Memory B cell (primary cell): ENCODE measurements at regions not wholly inside any gene's neighbourhood (a gene's known extent, or its start where the extent isn't known, plus 50 kb on each side); places are given as distances from the start of the nearest gene placed in this dataset.
A peak's percentile ranks its signal among the peaks of the same experiment; 100 is the strongest.

Source experiments
- ATAC-seq: fragments of 150-1000 bp; cut with Tn5 transposase; 2 replicates; pipeline ENCODE4 v1.10.0; 2021; ENCODE audit warnings: low read depth, mild to moderate bottlenecking, moderate library complexity
- DNase-seq, 2 donors: peaks; one replicate each; pipeline ENCODE4 v3.0.0; 2022; ENCODE audit warnings: low spot score in 2 of 2
- H3K27ac Mint-ChIP-seq: one replicate; pipeline ENCODE4 v1.8.0; 2022; ENCODE audit warnings: mild to moderate bottlenecking, moderate library complexity, mixed read lengths
- H3K27me3 Mint-ChIP-seq: one replicate; pipeline ENCODE4 v1.8.0; 2022; ENCODE audit warnings: mixed read lengths
- H3K36me3 Mint-ChIP-seq: one replicate; pipeline ENCODE4 v1.8.0; 2022; ENCODE audit warnings: mild to moderate bottlenecking, mixed read lengths
- H3K4me1 Mint-ChIP-seq: one replicate; pipeline ENCODE4 v1.8.0; 2022; ENCODE audit warnings: mixed read lengths
- H3K4me3 Mint-ChIP-seq: one replicate; pipeline ENCODE4 v1.8.0; 2022; ENCODE audit warnings: mild to moderate bottlenecking, moderate library complexity, mixed read lengths
- H3K9me3 Mint-ChIP-seq: one replicate; pipeline ENCODE4 v1.8.0; 2022; ENCODE audit warnings: mixed read lengths

GRCh38 chr4:171602638-171603355, 210.4 kb upstream of the GALNTL6 start:
- no peak for DNase-seq
- Mint-ChIP-seq H3K27me3 (peaks cover 2% of the 10 kb centered on the region), H3K4me1 (no peaks in the 10 kb centered on the region), H3K36me3 (no peaks in the 10 kb centered on the region), H3K4me3 (no peak overlapping the region), H3K9me3 (no peaks in the 10 kb centered on the region), H3K27ac (no peak overlapping the region)
- ATAC-seq: no peak

- H3K9me3 Mint-ChIP-seq: no peaks in the 10 kb centered on the region
- H3K36me3 Mint-ChIP-seq: no peaks in the 10 kb centered on the region
- no peaks in the 10 kb centered on the region for H3K4me1 Mint-ChIP-seq
- DNase-seq (no peak), ATAC-seq (no peak)
- peaks cover 2% of the 10 kb centered on the region for H3K27me3 Mint-ChIP-seq
- H3K4me3 Mint-ChIP-seq: no peak overlapping the region
- H3K27ac Mint-ChIP-seq: no peak overlapping the region
Measured at GRCh38 chr4:171601091-171601490, 212.1 kb upstream of the GALNTL6 start.

- no peak overlapping the region for H3K4me3 Mint-ChIP-seq
- DNase-seq (no peak), ATAC-seq (no peak)
- peaks cover 2% of the 10 kb centered on the region for H3K27me3 Mint-ChIP-seq
- H3K27ac Mint-ChIP-seq: no peak overlapping the region
- no peaks in the 10 kb centered on the region for H3K36me3 Mint-ChIP-seq
- no peaks in the 10 kb centered on the region for H3K9me3 Mint-ChIP-seq
- no peaks in the 10 kb centered on the region for H3K4me1 Mint-ChIP-seq
Measured at GRCh38 chr4:171599628-171600027, 213.6 kb upstream of the GALNTL6 start.

GRCh38 chr4:171594293-171594692, 218.9 kb upstream of the GALNTL6 start:
- ATAC-seq (no peak), DNase-seq (no peak)
- no peak overlapping the region for H3K27ac Mint-ChIP-seq
- H3K4me1 Mint-ChIP-seq: no peaks in the 10 kb centered on the region
- H3K27me3 Mint-ChIP-seq: no peaks in the 10 kb centered on the region
- no peak overlapping the region for H3K4me3 Mint-ChIP-seq
- no peaks in the 10 kb centered on the region for H3K36me3 Mint-ChIP-seq
- H3K9me3 Mint-ChIP-seq: no peaks in the 10 kb centered on the region

- no peaks in the 10 kb centered on the region for H3K36me3 Mint-ChIP-seq
- H3K27me3 Mint-ChIP-seq: no peaks in the 10 kb centered on the region
- H3K4me1 Mint-ChIP-seq: no peaks in the 10 kb centered on the region
- H3K9me3 Mint-ChIP-seq: no peaks in the 10 kb centered on the region
- H3K4me3 Mint-ChIP-seq: no peak overlapping the region
- ATAC-seq (no peak), DNase-seq (no peak)
- no peak overlapping the region for H3K27ac Mint-ChIP-seq
Measured at GRCh38 chr4:171590716-171591115, 222.5 kb upstream of the GALNTL6 start.

- DNase-seq: no peak
- no peak overlapping the region for H3K4me3 Mint-ChIP-seq
- peaks cover 5% of the 10 kb centered on the region for H3K4me1 Mint-ChIP-seq
- no peaks in the 10 kb centered on the region for H3K27me3 Mint-ChIP-seq
- H3K36me3 Mint-ChIP-seq: no peaks in the 10 kb centered on the region
- H3K27ac Mint-ChIP-seq: no peak overlapping the region
- ATAC-seq: no peak
- peaks cover 3% of the 10 kb centered on the region for H3K9me3 Mint-ChIP-seq
Measured at GRCh38 chr4:171588764-171589163, 224.4 kb upstream of the GALNTL6 start.

GRCh38 chr4:171588051-171588545, 225.1 kb upstream of the GALNTL6 start:
- Mint-ChIP-seq H3K9me3 (peaks cover 3% of the 10 kb centered on the region), H3K4me1 (peaks cover 11% of the 10 kb centered on the region), H3K27me3 (no peaks in the 10 kb centered on the region), H3K4me3 (no peak overlapping the region), H3K36me3 (no peaks in the 10 kb centered on the region), H3K27ac (no peak overlapping the region)
- ATAC-seq (no peak), DNase-seq (no peak)

GRCh38 chr4:171583790-171584189, 229.4 kb upstream of the GALNTL6 start:
- Mint-ChIP-seq H3K36me3 (no peaks in the 10 kb centered on the region), H3K4me3 (no peak overlapping the region), H3K4me1 (peaks cover 18% of the 10 kb centered on the region), H3K27me3 (no peaks in the 10 kb centered on the region), H3K27ac (no peak overlapping the region), H3K9me3 (peaks cover 3% of the 10 kb centered on the region)
- no peak for DNase-seq
- ATAC-seq: no peak

GRCh38 chr4:171582961-171583581, 230.1 kb upstream of the GALNTL6 start:
- DNase-seq: no peak
- no peaks in the 10 kb centered on the region for H3K27me3 Mint-ChIP-seq
- no peaks in the 10 kb centered on the region for H3K36me3 Mint-ChIP-seq
- H3K4me3 Mint-ChIP-seq: peak overlapping the region; percentile 1
- H3K27ac Mint-ChIP-seq: no peak overlapping the region
- ATAC-seq: peak; percentile 67
- peaks cover 18% of the 10 kb centered on the region for H3K4me1 Mint-ChIP-seq
- H3K9me3 Mint-ChIP-seq: peaks cover 3% of the 10 kb centered on the region

GRCh38 chr4:171573181-171573580, 240.0 kb upstream of the GALNTL6 start:
- Mint-ChIP-seq H3K4me1 (no peaks in the 10 kb centered on the region), H3K27ac (no peak overlapping the region), H3K36me3 (no peaks in the 10 kb centered on the region), H3K9me3 (no peaks in the 10 kb centered on the region), H3K27me3 (no peaks in the 10 kb centered on the region), H3K4me3 (no peak overlapping the region)
- no peak for ATAC-seq
- DNase-seq: no peak

GRCh38 chr4:171565130-171565788, 247.9 kb upstream of the GALNTL6 start:
- no peak for DNase-seq
- Mint-ChIP-seq H3K27me3 (peaks cover 2% of the 10 kb centered on the region), H3K9me3 (no peaks in the 10 kb centered on the region), H3K4me1 (no peaks in the 10 kb centered on the region), H3K36me3 (no peaks in the 10 kb centered on the region), H3K4me3 (no peak overlapping the region), H3K27ac (no peak overlapping the region)
- ATAC-seq: no peak

- Mint-ChIP-seq H3K4me3 (no peak overlapping the region), H3K4me1 (no peaks in the 10 kb centered on the region), H3K9me3 (no peaks in the 10 kb centered on the region), H3K36me3 (no peaks in the 10 kb centered on the region), H3K27me3 (peaks cover 2% of the 10 kb centered on the region), H3K27ac (no peak overlapping the region)
- no peak for ATAC-seq
- no peak for DNase-seq
Measured at GRCh38 chr4:171561419-171561818, 251.8 kb upstream of the GALNTL6 start.

GRCh38 chr4:171553961-171554360, 259.2 kb upstream of the GALNTL6 start:
- no peak overlapping the region for H3K27ac Mint-ChIP-seq
- ATAC-seq: no peak
- no peaks in the 10 kb centered on the region for H3K4me1 Mint-ChIP-seq

GRCh38 chr4:171542640-171543039, 270.6 kb upstream of the GALNTL6 start:
- no peak overlapping the region for H3K4me3 Mint-ChIP-seq

More at GRCh38 chr4:171553961-171554360, 259.2 kb upstream of the GALNTL6 start:
- no peak for DNase-seq
- Mint-ChIP-seq H3K9me3 (no peaks in the 10 kb centered on the region), H3K4me3 (no peak overlapping the region), H3K36me3 (no peaks in the 10 kb centered on the region), H3K27me3 (no peaks in the 10 kb centered on the region)

More at GRCh38 chr4:171542640-171543039, 270.6 kb upstream of the GALNTL6 start:
- H3K9me3 Mint-ChIP-seq: peaks cover 2% of the 10 kb centered on the region
- H3K4me1 Mint-ChIP-seq: no peaks in the 10 kb centered on the region
- ATAC-seq (no peak), DNase-seq (no peak)
- no peak overlapping the region for H3K27ac Mint-ChIP-seq
- H3K36me3 Mint-ChIP-seq: no peaks in the 10 kb centered on the region
- H3K27me3 Mint-ChIP-seq: no peaks in the 10 kb centered on the region
